ENCODE measurements at regions not wholly inside any gene's neighbourhood (a gene's known extent, or its start where the extent isn't known, plus 50 kb on each side); places are given as distances from the start of the nearest gene placed in this dataset.

- H3K27me3 Mint-ChIP-seq, result no peaks in the 10 kb centered on the region
- H3K36me3 Mint-ChIP-seq, result no peaks in the 10 kb centered on the region
- ATAC-seq (ENCODE audit: low read depth), result no peak
- POLR2A ChIA-PET, result no interaction called here
- H3K4me3 Mint-ChIP-seq, result no peak overlapping the region
- H3K4me1 Mint-ChIP-seq, result no peaks in the 10 kb centered on the region
- H3K9me3 Mint-ChIP-seq, result no peaks in the 10 kb centered on the region
- DNase-seq, result no peak
- H3K27ac Mint-ChIP-seq, result no peak overlapping the region
These were observed 227.4 kb downstream of the SUDS3 start for GRCh38 chr12:118603610-118604361.

GRCh38 chr12:118606690-118607089 is 230.3 kb downstream of the SUDS3 start:
- no peaks in the 10 kb centered on the region for H3K27me3 Mint-ChIP-seq
- no peaks in the 10 kb centered on the region for H3K4me1 Mint-ChIP-seq
- POLR2A ChIA-PET, result interaction anchor here (0.6 kb wide), 1 partner anchor 199 kb away, joined by 3 read pairs; no protein-coding TSS in a partner anchor
- ATAC-seq (ENCODE audit: low read depth), result no peak
- DNase-seq, result no peak
- no peaks in the 10 kb centered on the region for H3K9me3 Mint-ChIP-seq
- no peaks in the 10 kb centered on the region for H3K36me3 Mint-ChIP-seq
- no peak overlapping the region for H3K27ac Mint-ChIP-seq
- no peak overlapping the region for H3K4me3 Mint-ChIP-seq

GRCh38 chr12:118607831-118608230 is 231.5 kb downstream of the SUDS3 start:
- no peaks in the 10 kb centered on the region for H3K9me3 Mint-ChIP-seq
- no peak overlapping the region for H3K27ac Mint-ChIP-seq
- no peaks in the 10 kb centered on the region for H3K27me3 Mint-ChIP-seq
- H3K4me1 Mint-ChIP-seq, result no peaks in the 10 kb centered on the region
- no peaks in the 10 kb centered on the region for H3K36me3 Mint-ChIP-seq
- ATAC-seq (ENCODE audit: low read depth), result no peak
- POLR2A ChIA-PET, result no interaction called here
- no peak for DNase-seq
- no peak overlapping the region for H3K4me3 Mint-ChIP-seq

DNA sequence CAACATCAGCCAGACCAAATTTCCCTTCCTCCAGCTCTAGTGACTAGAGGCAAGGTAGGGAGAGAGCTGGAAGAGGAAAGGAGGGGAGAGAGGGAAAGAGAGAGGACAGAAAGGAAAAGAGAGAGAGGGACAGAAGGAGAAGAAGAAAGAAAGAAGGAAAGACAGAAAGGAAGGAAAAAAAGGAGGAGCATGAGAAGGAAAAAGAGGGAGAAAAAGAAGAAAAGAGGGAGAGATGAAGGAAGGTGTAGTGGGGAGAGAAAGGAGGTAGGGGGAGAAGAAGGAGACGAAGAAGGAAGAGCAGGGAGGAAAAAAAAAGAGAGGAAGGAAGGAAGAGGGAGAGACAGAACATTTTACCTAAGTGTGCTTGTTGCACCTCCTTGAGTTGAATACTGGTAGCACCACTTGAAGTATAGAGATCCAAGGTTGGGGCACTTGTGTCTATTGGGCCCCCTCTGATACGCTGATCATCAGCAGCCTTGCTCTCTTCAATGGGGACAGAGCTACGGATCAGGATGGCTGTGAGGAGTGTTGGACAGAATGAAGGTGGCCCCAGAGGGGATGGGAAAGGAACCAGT is 232.5 kb downstream of the SUDS3 start:
- no peak overlapping the region for H3K4me3 Mint-ChIP-seq
- H3K27me3 Mint-ChIP-seq, result no peaks in the 10 kb centered on the region
- H3K4me1 Mint-ChIP-seq, result no peaks in the 10 kb centered on the region
- POLR2A ChIA-PET, result no interaction called here
- ATAC-seq (ENCODE audit: low read depth) (no peak), DNase-seq (no peak)
- H3K36me3 Mint-ChIP-seq, result no peaks in the 10 kb centered on the region
- H3K27ac Mint-ChIP-seq, result no peak overlapping the region
- H3K9me3 Mint-ChIP-seq, result no peaks in the 10 kb centered on the region

DNA sequence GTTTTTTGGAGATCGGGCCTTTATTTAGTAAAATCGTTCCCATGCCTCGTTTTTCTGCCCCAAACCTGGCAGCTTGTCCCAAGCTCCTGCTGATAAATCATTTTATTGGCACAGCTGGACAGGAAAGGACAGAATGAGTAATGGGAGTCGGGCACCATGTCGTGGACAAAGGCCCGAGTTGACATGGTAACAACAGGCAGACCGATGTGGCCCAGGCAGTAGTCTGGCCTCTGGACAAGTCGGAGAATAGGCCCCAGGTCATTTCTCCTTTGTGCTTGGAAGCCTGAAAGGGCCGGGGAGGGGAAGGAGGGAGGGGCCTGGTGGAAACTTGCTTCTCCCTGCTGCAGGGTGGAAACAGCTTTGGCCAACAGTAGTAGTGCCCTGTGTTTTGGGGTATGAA is 234.9 kb downstream of the SUDS3 start:
- Mint-ChIP-seq H3K27ac (no peak overlapping the region), H3K4me3 (no peak overlapping the region), H3K9me3 (no peaks in the 10 kb centered on the region), H3K27me3 (no peaks in the 10 kb centered on the region), H3K36me3 (no peaks in the 10 kb centered on the region), H3K4me1 (no peaks in the 10 kb centered on the region)
- POLR2A ChIA-PET, result no interaction called here
- no peak for ATAC-seq (ENCODE audit: low read depth)
- DNase-seq, result no peak

DNA sequence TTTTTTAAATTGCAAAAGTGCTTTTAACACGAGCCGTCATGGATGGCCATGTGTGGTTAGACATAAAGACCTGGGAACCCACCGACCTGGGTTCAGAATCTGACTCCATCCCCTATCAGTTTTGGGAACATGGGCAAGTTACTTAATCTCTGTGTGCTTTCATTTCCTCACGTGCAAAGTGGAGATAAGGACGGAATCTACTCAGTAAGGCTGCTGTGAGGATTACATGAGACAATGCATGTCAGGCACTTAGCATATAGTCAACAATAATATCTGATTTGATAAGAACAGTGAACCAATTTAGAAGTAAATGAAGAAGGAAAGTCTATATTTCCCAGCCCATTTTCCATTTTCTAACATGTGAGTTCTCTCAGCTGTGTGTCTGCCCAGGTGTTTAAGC is 235.4 kb downstream of the SUDS3 start:
- H3K9me3 Mint-ChIP-seq, result no peaks in the 10 kb centered on the region

GRCh38 chr12:118617611-118618450 is 241.5 kb downstream of the SUDS3 start:
- no peak for DNase-seq
- POLR2A ChIA-PET, result no interaction called here
- ATAC-seq (ENCODE audit: low read depth), result no peak
- H3K36me3 Mint-ChIP-seq, result no peaks in the 10 kb centered on the region
- H3K9me3 Mint-ChIP-seq, result peaks cover 1% of the 10 kb centered on the region
- H3K27me3 Mint-ChIP-seq, result no peaks in the 10 kb centered on the region
- H3K27ac Mint-ChIP-seq, result no peak overlapping the region
- H3K4me1 Mint-ChIP-seq, result no peaks in the 10 kb centered on the region
- no peak overlapping the region for H3K4me3 Mint-ChIP-seq

More for the DNA sequence above, 235.4 kb downstream of the SUDS3 start:
- Mint-ChIP-seq H3K27ac (no peak overlapping the region), H3K27me3 (no peaks in the 10 kb centered on the region), H3K36me3 (no peaks in the 10 kb centered on the region), H3K4me1 (no peaks in the 10 kb centered on the region), H3K4me3 (no peak overlapping the region)
- POLR2A ChIA-PET, result no interaction called here
- no peak for ATAC-seq (ENCODE audit: low read depth)
- DNase-seq, result no peak

DNA sequence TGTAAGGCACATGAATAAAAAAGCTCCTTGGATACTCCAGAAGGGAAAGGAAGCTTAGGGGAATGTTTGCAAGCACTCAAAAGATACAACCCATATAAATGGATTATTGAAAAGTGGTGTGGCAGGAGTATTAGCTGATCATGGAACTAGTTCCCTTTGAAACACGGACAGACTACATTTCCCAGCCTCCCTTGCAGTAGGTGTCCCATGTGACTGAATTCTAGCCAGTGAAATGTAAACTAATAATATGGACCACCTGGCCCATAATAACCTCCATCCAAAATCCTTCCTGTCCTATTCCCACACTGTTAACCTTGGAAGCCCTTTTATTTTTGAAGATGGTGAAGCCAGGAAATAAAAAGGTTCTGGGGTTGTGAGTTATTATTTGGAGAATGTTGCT is 242.3 kb downstream of the SUDS3 start:
- Mint-ChIP-seq H3K27me3 (no peaks in the 10 kb centered on the region), H3K27ac (no peak overlapping the region), H3K36me3 (no peaks in the 10 kb centered on the region), H3K4me1 (no peaks in the 10 kb centered on the region), H3K9me3 (peaks cover 1% of the 10 kb centered on the region), H3K4me3 (no peak overlapping the region)
- DNase-seq, result no peak
- POLR2A ChIA-PET, result no interaction called here
- no peak for ATAC-seq (ENCODE audit: low read depth)

GRCh38 chr12:118625050-118625675 is 248.8 kb downstream of the SUDS3 start:
- Mint-ChIP-seq H3K4me1 (no peaks in the 10 kb centered on the region), H3K9me3 (peaks cover 1% of the 10 kb centered on the region), H3K4me3 (no peak overlapping the region), H3K27ac (no peak overlapping the region), H3K36me3 (no peaks in the 10 kb centered on the region), H3K27me3 (no peaks in the 10 kb centered on the region)
- no peak for DNase-seq
- ATAC-seq (ENCODE audit: low read depth), result no peak
- POLR2A ChIA-PET, result no interaction called here

DNA sequence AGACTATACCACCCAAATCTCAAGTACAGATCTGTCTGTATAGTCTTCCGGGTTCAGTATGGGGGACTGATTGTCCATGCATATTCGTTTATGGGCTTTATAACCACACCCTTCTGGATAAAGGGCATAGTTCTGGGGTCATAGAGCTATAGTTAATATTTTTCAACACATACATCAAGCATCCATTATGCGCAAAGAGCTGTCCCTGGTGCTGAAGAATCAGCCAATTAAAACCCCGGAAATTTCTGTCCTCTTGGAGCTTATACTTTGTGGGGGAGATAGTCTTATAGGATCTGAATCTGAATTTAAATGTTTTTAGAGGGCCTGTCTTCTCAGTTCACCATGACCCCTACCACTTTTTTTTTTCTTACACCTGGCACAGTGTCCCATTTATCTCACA is 256.7 kb downstream of the SUDS3 start:
- Mint-ChIP-seq H3K27ac (no peak overlapping the region), H3K36me3 (no peaks in the 10 kb centered on the region), H3K4me3 (no peak overlapping the region), H3K4me1 (no peaks in the 10 kb centered on the region), H3K9me3 (peaks cover 3% of the 10 kb centered on the region), H3K27me3 (no peaks in the 10 kb centered on the region)
- POLR2A ChIA-PET, result no interaction called here
- ATAC-seq (ENCODE audit: low read depth) (no peak), DNase-seq (no peak)

- no peak for ATAC-seq (ENCODE audit: low read depth)
- DNase-seq, result no peak
- Mint-ChIP-seq H3K4me1 (no peaks in the 10 kb centered on the region), H3K27ac (no peak overlapping the region), H3K9me3 (peaks cover 3% of the 10 kb centered on the region), H3K27me3 (no peaks in the 10 kb centered on the region), H3K36me3 (no peaks in the 10 kb centered on the region), H3K4me3 (no peak overlapping the region)
- POLR2A ChIA-PET, result no interaction called here
These were observed 258.9 kb downstream of the SUDS3 start for GRCh38 chr12:118635276-118635675.

DNA sequence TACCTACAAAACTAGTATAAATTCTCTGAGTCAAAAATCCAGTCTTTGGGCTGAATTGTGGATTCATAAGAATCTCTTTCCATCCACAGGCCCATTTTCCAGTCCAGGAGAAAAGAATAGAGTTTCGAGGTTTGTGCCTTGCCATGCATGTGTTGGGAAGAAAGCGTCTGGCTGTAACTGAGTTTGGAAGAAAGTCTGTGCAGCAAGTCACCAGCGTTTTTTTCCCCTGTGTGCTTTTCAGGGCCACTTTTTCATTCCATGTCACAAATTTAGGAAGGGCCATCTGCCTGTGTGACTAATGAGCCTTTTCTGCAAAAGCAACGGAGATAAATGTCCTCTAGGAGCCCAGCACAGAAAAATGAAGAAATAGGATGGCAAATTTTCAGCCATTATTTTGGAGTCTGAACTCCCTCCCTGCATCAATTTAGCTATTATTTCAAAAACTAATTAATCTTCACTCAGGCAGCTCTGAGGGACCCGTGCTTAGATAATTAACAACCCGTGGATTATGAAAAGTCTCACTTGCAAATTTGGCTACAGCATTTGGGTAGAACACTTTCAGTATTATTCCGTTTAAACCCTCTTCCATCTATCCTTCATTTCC is 261.5 kb downstream of the SUDS3 start:
- Mint-ChIP-seq H3K27ac (no peak overlapping the region), H3K4me3 (no peak overlapping the region), H3K4me1 (no peaks in the 10 kb centered on the region), H3K36me3 (no peaks in the 10 kb centered on the region), H3K9me3 (peaks cover 1% of the 10 kb centered on the region), H3K27me3 (no peaks in the 10 kb centered on the region)
- ATAC-seq (ENCODE audit: low read depth), result no peak
- no peak for DNase-seq
- POLR2A ChIA-PET, result no interaction called here

DNA sequence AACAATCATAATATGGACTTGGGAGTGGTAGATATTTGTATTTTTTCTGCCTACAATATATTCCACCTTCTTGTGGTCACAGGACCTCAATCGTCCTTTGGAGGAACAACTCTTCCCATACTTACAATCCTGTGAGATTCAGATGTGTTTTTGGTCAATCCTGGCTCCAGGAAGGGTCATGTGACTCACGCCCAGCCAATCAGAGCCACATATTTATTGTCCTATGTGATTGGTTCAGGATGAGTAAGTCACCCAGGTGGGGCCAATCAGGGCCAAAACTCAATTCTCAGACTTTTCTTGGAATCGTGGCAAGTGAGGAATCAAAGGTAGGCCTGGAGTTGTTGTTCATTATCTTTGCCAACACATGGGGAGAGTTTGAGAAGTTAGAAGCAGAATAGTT is 264.9 kb downstream of the SUDS3 start:
- no peak overlapping the region for H3K27ac Mint-ChIP-seq
- no peaks in the 10 kb centered on the region for H3K36me3 Mint-ChIP-seq
- ATAC-seq (ENCODE audit: low read depth) (no peak), DNase-seq (no peak)
- POLR2A ChIA-PET, result no interaction called here
- H3K9me3 Mint-ChIP-seq, result no peaks in the 10 kb centered on the region
- no peak overlapping the region for H3K4me3 Mint-ChIP-seq
- H3K27me3 Mint-ChIP-seq, result no peaks in the 10 kb centered on the region
- H3K4me1 Mint-ChIP-seq, result no peaks in the 10 kb centered on the region

Data from activated naive CD8-positive, alpha-beta T cell treated with anti-CD3 and anti-CD28 coated beads, Interleukin-2, amount 10 ng/mL, durations not matched to agents 7 days and 5 days (primary cell).